M059J (cell line): ENCODE measurements at regions not wholly inside any gene's neighbourhood (a gene's known extent, or its start where the extent isn't known, plus 50 kb on each side); places are given as distances from the start of the nearest gene placed in this dataset.

ENCODE experiments used
- DNase-seq: peaks from one replicate; pipeline ENCODE4 v3.0.0-alpha.2; 2012; ENCODE audit warnings: low read depth

GRCh38 chr11:119907122-119907851 lies 178.3 kb upstream of the NECTIN1 start:
- DNase-seq = no peak

DNA sequence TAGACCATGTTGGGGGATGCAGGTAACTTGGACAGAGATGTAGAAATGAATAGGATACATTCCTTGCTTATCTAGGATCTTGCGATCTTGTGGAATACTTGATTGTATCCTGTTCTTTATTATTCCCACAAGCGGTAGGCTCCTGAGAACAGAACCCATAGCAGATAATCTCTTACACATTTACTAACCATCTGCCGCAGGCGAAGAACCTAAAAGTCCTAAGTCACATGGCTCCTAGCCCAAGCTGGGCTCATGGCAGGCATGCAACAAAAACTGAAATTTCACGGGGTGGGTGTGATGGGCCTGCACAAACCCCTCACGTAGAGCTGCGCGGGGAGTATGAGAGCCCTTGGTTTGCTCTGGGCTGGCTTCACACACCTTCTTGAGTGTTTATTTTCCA lies 177.4 kb upstream of the NECTIN1 start:
- no peak for DNase-seq

GRCh38 chr11:119905162-119905561 lies 176.2 kb upstream of the NECTIN1 start:
- DNase-seq = no peak

GRCh38 chr11:119904531-119905035 lies 175.6 kb upstream of the NECTIN1 start:
- no peak for DNase-seq

GRCh38 chr11:119903821-119904220 lies 174.8 kb upstream of the NECTIN1 start:
- no peak for DNase-seq

DNA sequence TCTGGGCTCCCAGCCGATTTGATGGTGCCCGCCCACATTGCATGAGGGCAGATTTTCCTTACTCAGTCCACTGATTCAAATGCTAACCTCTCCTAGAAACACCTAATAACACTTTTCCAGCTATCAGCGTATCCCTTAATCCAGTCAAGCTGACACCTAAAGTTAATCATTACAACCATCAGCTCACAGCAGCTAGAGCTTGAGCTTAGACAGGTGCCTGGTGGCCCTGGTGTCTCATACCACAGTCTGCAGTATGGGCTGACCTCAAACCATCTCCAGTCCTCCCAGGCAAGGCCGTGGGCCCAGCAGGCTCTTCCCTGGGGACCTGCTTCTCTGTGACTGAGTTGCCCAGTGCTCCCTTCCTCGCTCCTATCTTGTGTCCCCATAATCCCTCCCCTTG lies 174.4 kb upstream of the NECTIN1 start:
- DNase-seq = no peak

- peak; percentile 6 for DNase-seq
Observed at GRCh38 chr11:119902656-119903231, 173.7 kb upstream of the NECTIN1 start.

- no peak for DNase-seq
Observed at GRCh38 chr11:119901657-119902577, 172.9 kb upstream of the NECTIN1 start.

- no peak for DNase-seq
Observed at GRCh38 chr11:119899997-119900396, 171.0 kb upstream of the NECTIN1 start.

- no peak for DNase-seq
Observed at GRCh38 chr11:119897576-119897975, 168.6 kb upstream of the NECTIN1 start.

GRCh38 chr11:119897046-119897440 lies 168.0 kb upstream of the NECTIN1 start:
- no peak for DNase-seq

DNA sequence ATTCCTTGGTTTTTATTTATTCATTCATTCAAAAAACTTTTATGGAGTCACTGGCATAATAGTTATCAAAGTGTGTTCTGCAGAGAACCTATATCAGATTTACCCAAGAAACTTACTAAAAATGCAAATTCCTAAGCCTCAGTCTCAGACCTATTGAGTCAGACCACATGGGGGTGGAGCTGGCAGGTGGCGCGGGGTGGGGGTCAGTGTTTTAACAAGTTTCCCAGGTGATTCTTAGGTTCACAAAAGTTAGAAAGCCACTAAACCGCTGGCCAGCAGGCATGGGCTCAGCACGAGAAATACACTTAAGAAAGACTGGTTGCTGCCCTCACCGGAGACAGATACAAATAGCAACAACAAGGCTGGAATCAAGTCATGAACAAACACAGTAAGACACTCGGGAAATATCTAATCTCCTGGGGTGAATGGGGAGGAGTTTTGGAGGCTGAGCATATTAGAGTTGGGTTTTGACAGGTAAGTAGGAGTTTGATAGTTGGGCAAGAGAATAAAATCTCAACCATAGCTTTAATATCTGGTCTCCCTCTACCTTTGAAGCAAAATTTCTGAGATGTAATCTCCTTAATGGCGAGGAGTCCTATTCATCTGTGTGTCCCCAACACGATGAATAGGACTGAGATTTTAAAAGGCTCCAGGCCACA lies 167.5 kb upstream of the NECTIN1 start:
- no peak for DNase-seq

DNA sequence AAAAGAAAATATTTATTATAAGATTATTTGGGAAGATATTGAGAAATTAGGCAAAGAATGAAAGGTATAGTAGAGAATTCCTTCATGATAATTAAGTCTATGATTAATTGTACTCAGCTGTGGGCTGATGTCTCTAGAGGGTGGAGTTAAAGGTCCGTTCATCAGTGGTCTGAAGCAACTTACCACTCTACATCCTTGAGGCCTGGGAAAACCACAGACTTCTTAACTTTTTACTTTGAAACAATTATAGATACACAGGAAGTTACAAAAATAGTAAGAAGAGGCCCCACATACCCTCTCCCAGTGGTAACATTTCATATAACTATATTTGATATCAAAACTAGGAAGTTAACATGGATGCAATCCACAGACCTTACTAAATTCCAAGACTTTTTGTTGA lies 167.0 kb upstream of the NECTIN1 start:
- DNase-seq = no peak

GRCh38 chr11:119894916-119895315 lies 165.9 kb upstream of the NECTIN1 start:
- no peak for DNase-seq

GRCh38 chr11:119892311-119892808 lies 163.4 kb upstream of the NECTIN1 start:
- no peak for DNase-seq

DNA sequence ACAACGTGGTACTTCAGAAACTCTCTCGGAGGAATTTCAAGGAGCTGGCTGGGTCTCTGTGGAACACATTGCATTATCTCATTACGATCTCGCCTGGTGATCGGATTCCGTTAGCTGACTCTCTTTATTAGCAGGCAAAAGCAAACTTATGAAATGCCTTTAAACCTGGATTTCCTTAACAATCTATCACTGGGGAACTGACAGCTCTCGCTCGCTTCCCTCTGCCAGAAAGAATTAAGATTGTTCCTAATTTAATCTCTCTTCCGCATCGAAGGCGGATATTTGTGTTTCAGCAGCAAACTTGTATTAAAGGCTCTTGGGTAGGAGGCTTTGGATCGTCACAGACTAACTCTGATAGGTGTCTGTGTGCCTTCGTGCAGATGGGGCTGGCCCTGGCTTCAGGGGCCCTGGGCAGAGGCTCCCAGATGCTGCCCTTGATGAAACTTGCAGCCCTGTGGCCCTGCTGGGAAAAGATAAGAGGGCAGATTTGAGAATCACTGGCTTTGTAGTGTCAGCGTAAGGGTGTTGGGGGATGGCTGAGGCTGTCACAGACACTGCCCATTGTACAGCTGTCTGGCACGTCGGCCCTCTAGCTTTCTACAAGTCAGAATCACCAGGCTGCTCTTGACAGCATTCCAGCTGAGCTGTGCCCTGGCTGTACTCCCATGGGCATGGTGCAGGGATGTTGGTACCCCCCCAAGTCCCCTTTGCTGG lies 162.2 kb upstream of the NECTIN1 start:
- no peak for DNase-seq

- DNase-seq = no peak
Observed at GRCh38 chr11:119890466-119890865, 161.5 kb upstream of the NECTIN1 start.

DNA sequence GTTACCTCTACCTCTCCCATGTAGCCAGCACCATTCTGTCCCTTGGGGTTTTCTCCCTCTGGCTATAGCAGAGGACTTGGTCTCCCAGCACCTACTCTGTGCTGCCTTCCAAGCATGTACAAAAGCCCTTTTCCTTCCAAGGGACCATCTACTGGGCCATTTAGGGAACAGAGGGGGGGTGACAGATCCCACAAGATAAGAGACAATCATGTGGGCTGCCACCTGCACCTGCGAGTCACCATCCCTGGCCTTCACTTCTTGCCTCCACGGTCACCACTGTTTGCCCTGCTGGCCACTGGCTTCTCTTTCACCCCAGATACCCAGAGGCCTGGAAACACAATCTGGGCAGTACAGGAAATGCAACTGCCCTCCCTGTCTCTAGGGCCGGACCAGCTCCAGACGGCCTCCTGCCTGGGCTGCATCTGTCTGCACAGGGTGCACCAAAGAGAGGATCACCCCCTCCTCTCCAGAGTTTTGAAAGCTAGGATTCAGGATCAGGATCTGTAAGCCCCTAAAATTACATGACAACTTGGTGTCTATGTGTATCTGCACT lies 160.8 kb upstream of the NECTIN1 start:
- no peak for DNase-seq

- no peak for DNase-seq
Observed at GRCh38 chr11:119889111-119889510, 160.1 kb upstream of the NECTIN1 start.

DNA sequence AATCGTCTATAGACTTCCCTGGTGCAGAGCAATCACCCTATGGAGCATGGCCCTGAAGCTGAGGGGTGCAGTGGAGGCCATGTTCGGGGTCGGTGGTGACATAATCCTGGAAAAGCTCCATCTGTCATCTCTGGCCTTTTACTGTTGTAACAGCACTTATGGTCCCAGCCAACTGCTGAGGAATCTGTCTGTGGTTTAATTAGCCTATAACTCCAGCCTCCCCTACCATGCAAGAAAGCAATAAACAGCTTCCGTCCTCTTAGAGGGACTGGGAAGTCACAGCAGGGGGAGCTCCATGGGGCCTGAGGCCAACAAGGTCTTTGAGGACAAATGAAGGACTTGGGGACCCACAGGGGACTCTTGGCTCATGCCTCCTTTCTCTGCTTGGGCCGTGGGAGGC lies 159.1 kb upstream of the NECTIN1 start:
- DNase-seq = no peak
